Colonic mucosa (tissue), 4 donors: ENCODE measurements at regions not wholly inside any gene's neighbourhood (a gene's known extent, or its start where the extent isn't known, plus 50 kb on each side); places are given as distances from the start of the nearest gene placed in this dataset.

ENCODE experiments used
- DNase-seq: peaks from one replicate; pipeline ENCODE4 v3.0.0-alpha.2; 2020
- H3K27ac ChIP-seq: fragments of 200-600 bp; one replicate; pipeline ENCODE4 v1.8.0; 2021
- H3K27me3 ChIP-seq: fragments of 200-600 bp; one replicate; pipeline ENCODE4 v1.8.0; 2021
- H3K36me3 ChIP-seq: fragments of 200-600 bp; one replicate; pipeline ENCODE4 v1.8.0; 2021
- H3K4me1 ChIP-seq: fragments of 200-600 bp; one replicate; pipeline ENCODE4 v1.8.0; 2021; ENCODE audit warnings: mild to moderate bottlenecking
- H3K4me3 ChIP-seq: fragments of 200-600 bp; one replicate; pipeline ENCODE4 v1.8.0; 2021
- H3K9ac ChIP-seq, 2 donors: one replicate each; pipeline ENCODE4 v1.7.0; 2013; ENCODE audit warnings: control low read depth in 2 of 2, low read depth in 2 of 2, low read length in 2 of 2
- H3K9me3 ChIP-seq: fragments of 200-600 bp; one replicate; pipeline ENCODE4 v1.8.0; 2021
- CTCF ChIP-seq: fragments of 200-600 bp; IDR thresholded peaks from one replicate; pipeline ENCODE4 v1.8.0; 2022; ENCODE audit warnings: antibody characterized with exemption, mild to moderate bottlenecking
- intact Hi-C: fragments of 100-400 bp; cut with DNase I; formaldehyde crosslinking; loops from one replicate; pipeline ENCODE4 v1.14.1; 2022
- donor health status: healthy.
- donor health status: DM: no; HTN: no; CAD: no.
- donor health status: DM: no; HTN: no; CAD: no.

DNA sequence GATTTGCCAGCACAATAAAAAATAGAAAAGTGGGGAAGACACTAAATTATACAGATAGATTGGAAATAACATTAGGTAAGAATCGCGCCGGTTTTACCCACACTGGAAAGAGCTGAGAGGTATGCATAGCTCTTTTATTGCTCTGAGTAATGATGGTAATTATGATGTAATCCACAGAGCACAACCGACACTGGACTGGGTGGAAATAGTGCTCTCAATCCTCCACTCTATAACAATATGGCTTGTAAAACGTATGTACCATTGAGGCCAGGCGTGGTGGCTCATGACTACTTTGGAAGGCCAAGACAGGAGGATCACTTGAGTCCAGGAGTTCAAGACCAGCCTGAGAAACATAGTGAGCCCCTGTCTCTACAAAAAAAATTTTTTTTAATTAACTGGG, 104.3 kb upstream of the RAPGEF2 start:
- Histone ChIP-seq H3K9ac (no peak overlapping the region), H3K27ac (no peak overlapping the region), H3K4me3 (no peak overlapping the region), H3K4me1 (no peaks in the 10 kb centered on the region), H3K27me3 (no peaks in the 10 kb centered on the region), H3K9me3 (no peaks in the 10 kb centered on the region), H3K36me3 (no peaks in the 10 kb centered on the region)
- no peak for TF ChIP-seq CTCF
- intact Hi-C loops, result no loop called here
- DNase-seq, result peak; percentile 69

- H3K27ac ChIP-seq, result no peak overlapping the region
- H3K4me1 ChIP-seq, result no peaks in the 10 kb centered on the region
- H3K36me3 ChIP-seq, result no peaks in the 10 kb centered on the region
- no peak for TF ChIP-seq CTCF
- H3K9ac ChIP-seq, result no peak overlapping the region
- H3K27me3 ChIP-seq, result no peaks in the 10 kb centered on the region
- intact Hi-C loops, result no loop called here
- H3K4me3 ChIP-seq, result no peak overlapping the region
- no peaks in the 10 kb centered on the region for H3K9me3 ChIP-seq
- no peak for DNase-seq
Observed at GRCh38 chr4:158999166-158999682, 103.7 kb upstream of the RAPGEF2 start.

GRCh38 chr4:158999849-159000248, 103.0 kb upstream of the RAPGEF2 start:
- DNase-seq, result no peak
- no peaks in the 10 kb centered on the region for H3K4me1 ChIP-seq
- no peaks in the 10 kb centered on the region for H3K36me3 ChIP-seq
- H3K27me3 ChIP-seq, result no peaks in the 10 kb centered on the region
- no peak overlapping the region for H3K27ac ChIP-seq
- no peak overlapping the region for H3K9ac ChIP-seq
- H3K9me3 ChIP-seq, result no peaks in the 10 kb centered on the region
- no peak overlapping the region for H3K4me3 ChIP-seq
- intact Hi-C loops, result no loop called here
- TF ChIP-seq CTCF, result no peak

DNA sequence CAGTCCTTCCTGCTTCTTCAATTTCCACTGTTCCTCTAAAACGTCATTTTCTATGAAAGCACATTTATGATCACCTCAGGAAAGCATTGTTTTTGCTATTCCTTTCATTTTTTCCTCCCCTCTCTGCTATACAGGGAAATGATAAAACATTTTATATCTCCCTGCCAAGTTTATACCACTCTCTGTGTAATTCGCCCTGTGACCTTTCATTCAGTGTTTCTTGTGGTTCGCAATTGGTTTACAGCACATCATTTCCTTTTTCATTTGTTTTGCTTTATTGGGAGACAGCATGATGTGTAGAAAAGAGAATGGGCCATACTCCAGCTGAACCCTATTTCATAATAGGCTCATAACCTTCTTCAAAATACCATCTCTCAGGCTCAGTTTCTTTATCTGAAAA, 99.9 kb upstream of the RAPGEF2 start:
- peak overlapping the region; percentile 46 for H3K27ac ChIP-seq

GRCh38 chr4:159003420-159004253, 99.2 kb upstream of the RAPGEF2 start:
- Histone ChIP-seq H3K36me3 (no peaks in the 10 kb centered on the region), H3K4me1 (no peaks in the 10 kb centered on the region), H3K4me3 (no peak overlapping the region), H3K27me3 (no peaks in the 10 kb centered on the region), H3K9ac (peak overlapping the region in 1 of 2 donors; percentile 48), H3K27ac (peak overlapping the region; percentile 46), H3K9me3 (no peaks in the 10 kb centered on the region)
- intact Hi-C loops, result no loop called here
- TF ChIP-seq CTCF, result no peak
- no peak for DNase-seq

More for the DNA sequence above, 99.9 kb upstream of the RAPGEF2 start:
- no peaks in the 10 kb centered on the region for H3K36me3 ChIP-seq
- DNase-seq, result peak; percentile 41
- no peaks in the 10 kb centered on the region for H3K4me1 ChIP-seq
- TF ChIP-seq CTCF, result no peak
- H3K27me3 ChIP-seq, result no peaks in the 10 kb centered on the region
- peak overlapping the region in 1 of 2 donors; percentile 48 for H3K9ac ChIP-seq
- H3K9me3 ChIP-seq, result no peaks in the 10 kb centered on the region
- intact Hi-C loops, result no loop called here
- no peak overlapping the region for H3K4me3 ChIP-seq
